Activated CD4-positive, alpha-beta T cell treated with anti-CD3 and anti-CD28 coated beads for 4 hours (primary cell): ENCODE measurements at regions not wholly inside any gene's neighbourhood (a gene's known extent, or its start where the extent isn't known, plus 50 kb on each side); places are given as distances from the start of the nearest gene placed in this dataset.
A peak's percentile ranks its signal among the peaks of the same experiment; 100 is the strongest.
"Not testable (repeated sequence)": the region's sequence is repeated elsewhere in the genome, so short reads cannot be mapped to it uniquely, and the experiment has no call there.

Experiments used
- DNase-seq, 2 donors: peaks; one replicate each; pipeline ENCODE4 v3.0.0-alpha.2; 2020

DNA sequence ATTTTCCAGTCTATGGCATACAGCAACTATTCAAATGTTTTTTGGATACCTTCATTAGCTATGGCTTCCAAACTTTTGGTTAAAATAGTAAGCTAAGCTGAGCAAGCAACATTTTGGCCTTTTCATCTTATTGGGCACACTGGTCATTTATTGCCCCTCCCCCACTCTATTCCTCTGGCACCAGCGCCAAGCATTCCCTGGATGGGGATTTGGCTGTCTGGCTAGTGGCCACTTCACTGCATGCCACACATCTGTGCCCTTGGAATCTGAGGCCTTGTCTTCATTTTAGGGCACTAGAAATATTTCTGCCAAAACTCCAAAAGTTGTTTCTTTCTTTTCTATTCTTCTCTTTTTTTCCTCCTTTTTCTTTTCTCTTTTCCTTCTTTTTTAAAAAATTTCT lies 305.8 kb upstream of the POTED start:
- not testable (repeated sequence) for DNase-seq

DNA sequence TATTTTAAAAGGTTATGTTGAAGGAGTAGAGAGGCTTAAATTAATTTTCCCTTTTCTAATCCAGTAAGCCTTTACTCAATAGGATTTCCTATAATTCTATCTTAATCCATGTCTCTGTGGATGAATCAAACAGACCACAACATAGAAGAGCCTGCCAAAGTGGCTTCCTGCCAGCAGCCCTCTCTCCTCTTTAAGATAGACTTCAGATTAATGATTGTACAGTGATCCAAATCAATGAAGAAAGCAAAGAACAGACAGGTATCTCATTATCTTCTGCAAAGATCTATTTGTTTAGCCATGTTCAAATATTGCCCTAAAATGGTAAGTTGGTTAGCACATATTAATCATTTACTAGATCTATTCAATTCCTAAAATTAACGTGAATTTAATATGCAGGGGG lies 304.7 kb upstream of the POTED start:
- DNase-seq = not testable (repeated sequence)

DNA sequence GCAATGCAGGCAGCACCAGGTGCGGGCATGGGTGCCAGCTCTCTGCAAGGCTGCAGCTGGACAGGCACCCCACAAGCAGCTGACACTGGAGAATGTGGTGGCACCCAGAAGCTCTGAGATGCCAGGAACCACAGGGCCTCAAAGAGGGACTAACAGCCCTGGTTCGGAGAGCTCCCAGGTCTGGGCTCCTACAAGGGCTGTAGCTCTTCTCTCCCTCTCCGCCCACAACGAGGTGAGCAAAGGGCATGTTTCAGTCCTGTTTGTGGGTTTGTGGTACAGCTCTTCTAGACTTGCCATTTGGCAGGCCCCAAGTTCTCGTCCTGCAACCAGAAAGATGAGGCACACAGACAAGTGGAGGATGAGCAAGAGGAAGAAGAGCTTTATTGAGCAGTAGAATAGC lies 299.5 kb upstream of the POTED start:
- not testable (repeated sequence) for DNase-seq

DNA sequence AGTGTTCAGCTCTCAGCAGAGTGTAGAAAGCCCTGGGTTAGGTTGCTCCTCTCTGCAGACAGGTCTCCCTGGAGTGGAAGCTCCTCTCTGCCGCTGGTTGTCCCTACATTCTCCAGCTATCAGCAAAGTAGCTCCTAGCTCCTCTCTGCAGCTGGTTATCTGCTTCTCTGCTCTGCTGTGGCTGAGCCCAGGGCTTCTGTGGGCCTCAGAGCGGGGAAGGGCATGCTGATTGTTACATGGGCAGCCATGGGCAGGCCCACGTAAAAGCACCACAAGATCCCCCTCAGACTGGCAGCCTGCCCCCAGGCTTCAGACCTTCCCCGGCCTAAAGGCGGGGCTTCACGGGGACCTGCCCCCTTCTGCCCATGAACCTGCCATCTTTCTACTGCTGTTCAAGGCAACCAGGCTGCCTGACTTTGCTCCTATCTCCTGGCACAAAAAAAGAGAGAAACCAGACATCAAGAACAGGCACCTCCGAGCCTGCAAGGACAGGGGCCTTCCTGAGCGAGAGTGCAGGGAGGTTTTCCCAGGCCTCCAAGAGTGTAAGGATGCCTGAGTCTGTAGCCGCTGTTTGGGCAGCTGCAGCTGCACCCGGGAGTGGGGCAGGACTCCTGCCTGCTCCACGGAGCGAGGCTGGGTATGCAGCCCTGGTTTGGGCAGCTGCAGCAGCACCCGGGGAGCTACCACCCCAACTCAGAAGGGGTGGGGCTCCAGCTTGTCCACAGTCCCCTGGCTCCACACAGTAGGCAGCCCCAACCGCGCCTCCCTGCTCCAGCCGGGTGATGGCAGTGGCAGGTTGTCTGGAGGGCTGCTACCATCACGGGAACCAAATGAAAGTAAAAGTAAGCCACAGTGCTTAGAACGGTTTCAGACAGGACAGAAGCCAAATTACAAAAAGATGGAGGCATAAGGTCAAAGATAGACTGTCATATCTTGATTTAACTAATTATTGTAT lies 298.7 kb upstream of the POTED start:
- DNase-seq = not testable (repeated sequence)

GRCh38 chr21:13318718-13319117 lies 290.9 kb upstream of the POTED start:
- DNase-seq = not testable (repeated sequence)

DNA sequence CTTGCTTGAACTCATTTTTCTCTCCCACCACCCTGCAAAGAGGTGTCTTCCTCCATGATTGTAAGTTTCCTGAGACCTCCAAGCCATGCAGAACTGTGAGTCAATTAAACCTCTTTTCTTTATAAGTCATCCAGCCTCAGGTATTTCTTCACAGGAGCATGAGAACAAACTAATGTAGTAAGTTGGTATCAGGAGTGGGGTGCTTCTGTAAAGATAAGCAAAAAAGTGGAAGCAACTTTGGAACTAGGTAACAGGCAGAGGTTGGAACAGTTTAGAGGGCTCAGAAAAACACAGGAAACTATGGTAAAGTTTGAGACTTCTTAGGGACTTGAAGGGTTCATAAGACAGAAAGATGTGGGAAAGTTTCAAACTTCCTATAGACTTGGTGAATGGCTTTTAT lies 287.7 kb upstream of the POTED start:
- DNase-seq = not testable (repeated sequence)

DNA sequence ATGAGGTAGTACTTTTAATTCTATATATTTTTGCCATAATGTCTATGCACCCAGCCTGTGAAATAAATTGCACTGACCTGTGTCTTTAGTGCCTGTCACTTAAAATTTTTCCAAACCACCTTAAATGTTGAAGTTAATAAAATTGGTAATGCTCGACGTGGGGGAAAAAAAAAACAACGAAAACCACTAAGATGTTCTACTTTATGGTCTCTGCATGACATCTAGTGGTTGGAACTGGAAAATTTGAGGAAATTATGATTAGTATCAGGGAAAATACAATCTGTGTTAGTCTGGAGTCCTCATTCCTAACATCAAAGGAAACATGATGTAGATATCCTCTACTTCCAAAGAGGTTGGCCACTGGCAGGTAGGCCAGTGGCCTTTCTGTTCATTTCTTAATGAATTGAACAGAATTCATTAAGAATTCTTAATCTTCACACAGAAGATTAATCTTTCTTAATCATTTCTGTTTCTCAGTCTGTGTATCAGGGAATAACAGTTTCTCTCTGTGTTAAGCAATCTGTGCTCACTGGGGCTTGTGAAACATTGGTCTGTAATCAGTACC lies 268.8 kb upstream of the POTED start:
- not testable (repeated sequence) for DNase-seq

DNA sequence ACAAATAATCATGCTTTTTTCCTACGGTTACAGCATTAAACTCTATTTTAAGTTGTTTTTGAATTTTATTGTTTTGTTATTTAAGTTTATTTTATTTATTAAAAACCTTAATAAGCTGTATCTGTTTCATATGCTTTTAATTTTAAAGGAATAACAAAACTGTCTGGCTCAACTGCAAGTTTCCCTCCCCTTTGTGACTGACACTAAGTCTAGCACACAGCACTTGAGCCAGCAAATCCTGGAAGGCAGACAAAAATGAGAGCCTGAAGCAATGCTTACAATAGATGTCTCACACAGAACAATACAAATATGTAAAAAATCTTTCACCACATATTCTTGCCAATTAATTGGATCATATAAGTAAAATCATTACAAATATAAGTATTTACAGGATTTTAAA lies 258.1 kb upstream of the POTED start:
- DNase-seq = not testable (repeated sequence)

GRCh38 chr21:13360175-13360574 lies 249.4 kb upstream of the POTED start:
- not testable (repeated sequence) for DNase-seq

GRCh38 chr21:13368200-13368599 lies 241.4 kb upstream of the POTED start:
- no peak for DNase-seq

GRCh38 chr21:13372721-13373120 lies 236.9 kb upstream of the POTED start:
- not testable (repeated sequence) for DNase-seq

GRCh38 chr21:13378943-13379342 lies 230.6 kb upstream of the POTED start:
- DNase-seq = not testable (repeated sequence)

DNA sequence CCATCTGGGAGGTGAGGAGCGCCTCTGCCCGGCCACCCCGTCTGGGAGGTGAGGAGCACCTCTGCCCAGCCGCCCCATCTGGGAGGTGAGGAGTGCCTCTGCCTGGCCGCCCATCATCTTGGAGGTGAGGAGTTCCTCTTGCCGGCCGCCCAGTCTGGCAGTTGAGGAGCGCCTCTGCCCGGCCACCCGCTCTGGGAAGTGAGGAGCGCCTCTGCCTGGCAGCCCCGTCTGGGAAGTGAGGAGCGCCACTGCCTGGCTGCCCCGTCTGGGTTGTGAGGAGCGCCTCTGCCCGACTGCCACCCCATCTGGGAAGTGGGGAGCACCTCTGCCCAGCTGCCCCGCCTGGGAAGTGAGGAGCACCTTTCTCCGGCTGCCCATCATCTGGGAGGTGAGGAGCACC lies 230.0 kb upstream of the POTED start:
- DNase-seq = not testable (repeated sequence)

DNA sequence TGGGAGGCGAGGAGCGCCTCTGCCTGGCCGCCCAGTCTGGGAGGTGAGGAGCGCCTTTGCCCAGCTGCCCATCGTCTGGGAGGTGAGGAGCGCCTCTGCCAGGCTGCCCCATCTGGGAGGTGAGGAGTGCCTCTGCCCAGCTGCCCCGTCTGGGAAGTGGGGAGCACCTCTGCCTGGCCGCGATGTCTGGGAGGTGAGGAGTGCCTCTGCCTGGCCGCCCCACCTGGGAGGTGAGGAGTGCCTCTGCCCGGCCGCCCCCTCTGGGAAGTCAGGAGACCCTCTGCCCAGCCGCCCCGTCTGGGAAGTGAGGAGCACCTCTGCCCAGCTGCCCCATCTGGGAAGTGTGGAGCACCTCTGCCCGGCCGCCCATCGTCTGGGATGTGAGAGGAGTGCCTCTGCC lies 229.0 kb upstream of the POTED start:
- DNase-seq = not testable (repeated sequence)

DNA sequence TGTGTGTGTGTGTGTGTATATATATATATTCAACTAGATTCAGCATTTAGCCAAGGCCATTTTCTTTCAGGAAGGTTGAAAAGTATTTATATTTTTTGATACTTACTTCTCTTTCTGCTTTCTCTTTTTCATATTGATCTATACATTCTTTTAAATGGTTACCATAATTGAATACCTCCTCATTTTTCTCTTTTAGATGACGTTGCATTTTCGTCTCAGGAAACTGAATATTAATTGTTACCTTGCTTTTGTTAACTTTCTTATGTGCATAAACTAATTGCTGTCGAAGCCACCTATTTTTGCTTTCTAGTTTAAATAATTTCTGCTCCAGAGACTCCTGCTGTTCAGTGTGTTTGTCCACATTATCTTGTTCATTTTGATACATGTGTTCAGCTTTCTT lies 225.4 kb upstream of the POTED start:
- not testable (repeated sequence) for DNase-seq

DNA sequence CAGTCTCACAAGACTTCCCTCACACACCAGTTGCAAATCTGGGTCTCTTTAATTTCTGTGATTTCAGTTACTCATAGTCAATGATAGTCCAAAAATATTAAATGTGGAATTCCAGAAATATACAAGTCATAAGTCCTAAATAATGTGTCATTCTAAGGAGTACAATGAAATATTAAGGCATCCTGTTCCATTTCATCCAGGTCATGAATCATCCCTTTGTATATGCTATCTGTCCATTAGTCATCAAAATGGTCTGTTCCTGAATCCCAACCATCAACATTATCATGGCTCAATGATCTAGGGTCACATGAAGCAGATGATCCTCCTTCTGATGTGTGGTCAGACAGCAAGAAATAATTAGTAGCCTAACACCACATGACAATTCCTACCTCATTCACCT lies 200.4 kb upstream of the POTED start:
- not testable (repeated sequence) for DNase-seq

GRCh38 chr21:13435863-13436262 lies 173.7 kb upstream of the POTED start:
- DNase-seq = not testable (repeated sequence)

DNA sequence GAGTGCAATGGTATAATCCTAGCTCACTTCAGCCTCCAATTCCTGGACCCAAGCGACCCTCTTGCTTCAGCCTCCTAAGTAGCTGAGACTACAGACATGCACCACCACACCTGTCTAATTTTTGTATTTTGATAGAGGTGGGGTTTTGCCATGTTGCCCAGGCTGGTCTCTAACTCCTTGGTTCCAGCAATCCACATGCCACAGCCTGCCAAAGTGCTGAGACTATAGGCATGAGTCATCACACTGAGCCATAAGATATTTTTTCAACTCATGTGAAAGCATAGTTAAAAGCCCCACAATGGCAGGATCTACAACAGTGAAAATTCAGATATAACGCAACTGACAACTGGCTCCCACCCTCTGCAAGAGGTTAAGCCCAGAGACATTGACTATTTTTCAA lies 161.8 kb upstream of the POTED start:
- not testable (repeated sequence) for DNase-seq

DNA sequence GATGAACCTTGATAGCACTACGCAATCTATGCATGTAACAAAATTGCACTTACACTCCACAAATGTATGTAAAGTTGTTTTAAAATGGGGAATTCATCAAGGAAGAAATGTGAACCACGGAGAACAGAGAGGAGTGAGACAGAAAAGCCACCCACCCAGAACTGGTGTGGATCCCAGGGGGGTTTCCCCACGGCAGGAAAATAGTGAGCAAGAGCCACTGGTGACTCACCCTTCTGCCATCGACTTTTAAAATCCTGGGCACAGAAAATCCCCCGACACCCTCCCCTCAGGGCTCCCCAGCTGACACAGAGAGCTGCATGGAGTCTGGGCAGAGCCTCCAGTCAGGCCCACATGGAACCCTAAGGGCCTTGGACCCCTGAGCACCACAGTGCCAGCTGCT lies 146.0 kb upstream of the POTED start:
- DNase-seq = peak in 1 of 2 donors; percentile 2
